ENCODE measurements at regions not wholly inside any gene's neighbourhood (a gene's known extent, or its start where the extent isn't known, plus 50 kb on each side); places are given as distances from the start of the nearest gene placed in this dataset.

DNA sequence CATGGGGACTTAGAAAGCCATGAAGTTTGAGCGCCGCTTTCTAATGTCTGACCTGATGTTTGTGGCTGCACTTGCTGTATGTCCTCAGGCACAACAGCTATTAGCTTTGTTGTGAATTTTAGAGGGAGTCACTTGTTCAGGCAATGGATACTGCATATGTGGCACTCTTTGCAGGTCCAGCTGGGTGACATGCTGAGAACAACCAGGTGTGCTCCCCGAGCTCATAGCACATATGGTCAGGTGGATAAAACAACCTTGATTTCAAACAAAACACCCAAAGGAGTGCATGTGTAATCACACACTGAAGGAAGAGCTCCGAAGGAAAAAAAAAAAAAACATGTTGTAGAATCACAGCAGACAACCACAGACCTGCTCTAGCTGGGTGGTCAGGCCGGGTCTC lies 178.6 kb downstream of the BACH1 start:
- TF ChIP-seq, protein P1, sequence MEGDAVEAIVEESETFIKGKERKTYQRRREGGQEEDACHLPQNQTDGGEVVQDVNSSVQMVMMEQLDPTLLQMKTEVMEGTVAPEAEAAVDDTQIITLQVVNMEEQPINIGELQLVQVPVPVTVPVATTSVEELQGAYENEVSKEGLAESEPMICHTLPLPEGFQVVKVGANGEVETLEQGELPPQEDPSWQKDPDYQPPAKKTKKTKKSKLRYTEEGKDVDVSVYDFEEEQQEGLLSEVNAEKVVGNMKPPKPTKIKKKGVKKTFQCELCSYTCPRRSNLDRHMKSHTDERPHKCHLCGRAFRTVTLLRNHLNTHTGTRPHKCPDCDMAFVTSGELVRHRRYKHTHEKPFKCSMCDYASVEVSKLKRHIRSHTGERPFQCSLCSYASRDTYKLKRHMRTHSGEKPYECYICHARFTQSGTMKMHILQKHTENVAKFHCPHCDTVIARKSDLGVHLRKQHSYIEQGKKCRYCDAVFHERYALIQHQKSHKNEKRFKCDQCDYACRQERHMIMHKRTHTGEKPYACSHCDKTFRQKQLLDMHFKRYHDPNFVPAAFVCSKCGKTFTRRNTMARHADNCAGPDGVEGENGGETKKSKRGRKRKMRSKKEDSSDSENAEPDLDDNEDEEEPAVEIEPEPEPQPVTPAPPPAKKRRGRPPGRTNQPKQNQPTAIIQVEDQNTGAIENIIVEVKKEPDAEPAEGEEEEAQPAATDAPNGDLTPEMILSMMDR (IDR thresholded peaks at IDR 0.05) = no peak
- no peak for TF ChIP-seq POLR2A (IDR thresholded peaks at IDR 0.05)
- Histone ChIP-seq H3K4me3 (replicated peaks in 1 of 3) (no peak overlapping the region), H3K27ac (no peak overlapping the region), H3K9me3 (no peaks in the 10 kb centered on the region), H3K4me1 (no peaks in the 10 kb centered on the region), H3K27me3 (no peaks in the 10 kb centered on the region), H3K36me3 (no peaks in the 10 kb centered on the region)
- DNase-seq = no peak
- intact Hi-C loops (cut with DNase I) = no loop called here
- WGBS, 2 donors = 89 to 90% methylated on average over 5 of the region's 5 CpGs

- WGBS, 2 donors = 84 to 88% methylated on average over 5 of the region's 5 CpGs
- intact Hi-C loops (cut with DNase I) = no loop called here
- no peak for TF ChIP-seq POLR2A (IDR thresholded peaks at IDR 0.05)
- TF ChIP-seq, protein P1 (IDR thresholded peaks at IDR 0.05) = no peak
- H3K36me3 ChIP-seq = no peaks in the 10 kb centered on the region
- no peaks in the 10 kb centered on the region for H3K9me3 ChIP-seq
- H3K4me3 ChIP-seq (replicated peaks in 1 of 3) = no peak overlapping the region
- DNase-seq = no peak
- no peaks in the 10 kb centered on the region for H3K4me1 ChIP-seq
- H3K27me3 ChIP-seq = no peaks in the 10 kb centered on the region
- no peak overlapping the region for H3K27ac ChIP-seq
Observed at GRCh38 chr21:29477941-29478340, 179.2 kb downstream of the BACH1 start.

DNA sequence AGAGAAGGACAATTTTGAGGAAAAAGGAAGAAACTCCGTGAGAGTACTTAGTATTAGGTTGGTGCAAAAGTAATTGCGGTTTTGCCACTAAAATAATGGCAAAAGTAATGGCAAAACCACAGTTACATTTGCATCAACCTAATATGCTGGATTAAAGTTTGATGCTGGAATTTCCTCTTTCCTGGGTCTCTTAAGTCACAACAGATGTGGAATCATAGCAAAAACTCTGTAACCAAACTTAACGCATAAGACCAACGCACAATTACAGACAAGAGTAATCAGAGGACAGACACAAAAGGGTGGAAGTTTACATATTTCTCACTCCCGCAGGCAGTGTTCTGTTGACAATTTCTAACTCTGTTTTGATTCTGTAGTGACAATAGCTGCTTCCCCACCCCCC lies 182.4 kb downstream of the BACH1 start:
- intact Hi-C loops (cut with DNase I) = no loop called here
- Histone ChIP-seq H3K4me1 (no peaks in the 10 kb centered on the region), H3K9me3 (no peaks in the 10 kb centered on the region), H3K4me3 (replicated peaks in 1 of 3) (no peak overlapping the region), H3K36me3 (no peaks in the 10 kb centered on the region), H3K27ac (no peak overlapping the region), H3K27me3 (no peaks in the 10 kb centered on the region)
- 94 to 96% methylated on average over 5 of the region's 5 CpGs for WGBS, 2 donors
- no peak for DNase-seq
- TF ChIP-seq, protein P1 (IDR thresholded peaks at IDR 0.05) = no peak
- no peak for TF ChIP-seq POLR2A (IDR thresholded peaks at IDR 0.05)

GRCh38 chr21:29481641-29482040 lies 182.9 kb downstream of the BACH1 start:
- no peak for TF ChIP-seq POLR2A (IDR thresholded peaks at IDR 0.05)
- TF ChIP-seq, protein P1 (IDR thresholded peaks at IDR 0.05) = no peak
- WGBS, 2 donors = 97 to 100% methylated on average over 2 of the region's 2 CpGs
- Histone ChIP-seq H3K27ac (no peak overlapping the region), H3K4me3 (replicated peaks in 1 of 3) (no peak overlapping the region), H3K9me3 (no peaks in the 10 kb centered on the region), H3K36me3 (no peaks in the 10 kb centered on the region), H3K27me3 (no peaks in the 10 kb centered on the region), H3K4me1 (no peaks in the 10 kb centered on the region)
- intact Hi-C loops (cut with DNase I) = no loop called here
- DNase-seq = no peak

DNA sequence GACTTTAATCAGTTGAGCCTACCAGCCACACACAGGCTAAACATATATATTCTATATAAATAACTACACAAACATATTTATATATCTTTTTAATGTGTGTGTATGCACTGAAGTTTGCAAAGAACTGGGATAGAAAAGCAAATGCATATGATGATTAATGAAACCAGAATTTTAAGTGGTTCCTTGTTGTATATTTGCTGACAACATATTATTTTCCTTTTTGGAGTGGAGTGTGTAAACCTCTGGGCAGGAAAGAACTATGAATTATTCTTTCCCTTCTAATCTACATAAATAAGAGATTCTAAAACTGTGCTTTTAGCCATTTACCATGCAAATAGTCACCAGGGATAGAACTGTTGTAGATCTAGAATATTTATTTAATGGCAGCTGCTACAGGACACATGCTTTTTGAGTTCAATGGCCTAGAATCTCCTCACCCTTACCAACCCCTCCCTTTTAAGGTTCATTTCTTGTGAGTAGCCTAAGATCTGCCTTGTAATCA lies 187.6 kb downstream of the BACH1 start:
- H3K27me3 ChIP-seq = no peaks in the 10 kb centered on the region
- TF ChIP-seq, protein P1 (IDR thresholded peaks at IDR 0.05) = no peak
- no peak for TF ChIP-seq POLR2A (IDR thresholded peaks at IDR 0.05)
- DNase-seq = no peak
- no peak overlapping the region for H3K27ac ChIP-seq
- H3K9me3 ChIP-seq = no peaks in the 10 kb centered on the region
- intact Hi-C loops (cut with DNase I) = no loop called here
- H3K4me1 ChIP-seq = no peaks in the 10 kb centered on the region
- H3K36me3 ChIP-seq = no peaks in the 10 kb centered on the region
- H3K4me3 ChIP-seq (replicated peaks in 1 of 3) = no peak overlapping the region

All from thyroid gland (tissue), 4 donors.